ENCODE measurements at regions not wholly inside any gene's neighbourhood (a gene's known extent, or its start where the extent isn't known, plus 50 kb on each side); places are given as distances from the start of the nearest gene placed in this dataset.

- no peak for TF ChIP-seq POLR2AphosphoS5 (IDR thresholded peaks at IDR 0.05; ENCODE audit: low read depth)
- no peak for TF ChIP-seq CTCF (IDR thresholded peaks at IDR 0.05; ENCODE audit: insufficient read depth, low read length)
These were observed 88.1 kb upstream of the FAM3C start for GRCh38 chr7:121484089-121484763.
